CD8-positive, alpha-beta memory T cell (primary cell): ENCODE measurements at regions not wholly inside any gene's neighbourhood (a gene's known extent, or its start where the extent isn't known, plus 50 kb on each side); places are given as distances from the start of the nearest gene placed in this dataset.

Experiments
- CTCF ChIA-PET: fragments of 350-600 bp; sonication (Branson Sonifier 250); formaldehyde crosslinking; loops from one replicate; lab custom pipeline; 2021; ENCODE audit warnings: antibody characterized with exemption; lab: Charles Lee
- POLR2A ChIA-PET: fragments of 350-600 bp; sonication (Branson Sonifier 250); formaldehyde crosslinking; loops from one replicate; lab custom pipeline; 2021; ENCODE audit warnings: antibody characterized with exemption; lab: Charles Lee
- DNase-seq, 5 donors: peaks; one replicate each; pipeline versions ENCODE4 v3.0.0 to v3.0.0-alpha.2; 2020 to 2022; ENCODE audit warnings: mixed read lengths in 1 of 5
- H3K27ac ChIP-seq: one replicate; pipeline ENCODE4 v1.7.0; 2013; ENCODE audit warnings: low read depth, mild to moderate bottlenecking, low read length, moderate library complexity
- H3K27me3 ChIP-seq: 2 replicates; pipeline ENCODE4 v1.7.0; 2013; ENCODE audit warnings: low read length, mild to moderate bottlenecking; ENCODE audit not compliant: insufficient read depth, poor library complexity, severe bottlenecking
- H3K36me3 ChIP-seq: 2 replicates; pipeline ENCODE4 v1.7.0; 2013; ENCODE audit warnings: mild to moderate bottlenecking, low read length, moderate library complexity; ENCODE audit not compliant: insufficient read depth
- H3K4me1 ChIP-seq: 2 replicates; pipeline ENCODE4 v1.7.0; 2013; ENCODE audit warnings: mild to moderate bottlenecking, low read length, moderate library complexity; ENCODE audit not compliant: insufficient read depth
- H3K4me3 ChIP-seq: 2 replicates; pipeline ENCODE4 v1.7.0; 2013; ENCODE audit warnings: mild to moderate bottlenecking, low read length
- H3K9me3 ChIP-seq: 2 replicates; pipeline ENCODE4 v1.7.0; 2013; ENCODE audit warnings: mild to moderate bottlenecking, low read length
- H3K27ac Mint-ChIP-seq, 8 donors: one replicate each; pipeline ENCODE4 v1.8.0; 2020 to 2021; ENCODE audit warnings: mixed read lengths in 8 of 8, mild to moderate bottlenecking in 6 of 8, inconsistent platforms in 3 of 8, moderate library complexity in 3 of 8
- H3K27me3 Mint-ChIP-seq, 2 donors: one replicate each; pipeline ENCODE4 v1.8.0; 2020 to 2021; ENCODE audit warnings: mixed read lengths in 2 of 2, mild to moderate bottlenecking in 1 of 2, moderate library complexity in 1 of 2
- H3K36me3 Mint-ChIP-seq, 3 donors: one replicate each; pipeline ENCODE4 v1.8.0; 2020 to 2021; ENCODE audit warnings: mixed read lengths in 3 of 3, inconsistent platforms in 1 of 3, mild to moderate bottlenecking in 1 of 3
- H3K4me1 Mint-ChIP-seq, 3 donors: one replicate each; pipeline ENCODE4 v1.8.0; 2020 to 2021; ENCODE audit warnings: mixed read lengths in 3 of 3, inconsistent platforms in 1 of 3, mild to moderate bottlenecking in 1 of 3
- H3K4me3 Mint-ChIP-seq, 7 donors: one replicate each; pipeline ENCODE4 v1.8.0; 2020 to 2021; ENCODE audit warnings: mixed read lengths in 7 of 7, mild to moderate bottlenecking in 6 of 7, moderate library complexity in 4 of 7, inconsistent platforms in 2 of 7
- H3K9me3 Mint-ChIP-seq, 5 donors: one replicate each; pipeline ENCODE4 v1.8.0; 2020 to 2022; ENCODE audit warnings: mixed read lengths in 5 of 5, mild to moderate bottlenecking in 3 of 5, moderate library complexity in 2 of 5, inconsistent platforms in 1 of 5

GRCh38 chr10:8214587-8214986 is 160.1 kb downstream of the GATA3 start:
- H3K36me3 ChIP-seq = no peaks in the 10 kb centered on the region
- peaks cover 0 to 4% (median 0%) of the 10 kb centered on the region in 5 donors for H3K9me3 Mint-ChIP-seq
- H3K4me3 Mint-ChIP-seq = no peak overlapping the region
- H3K4me1 ChIP-seq = peaks cover 12% of the 10 kb centered on the region
- H3K27me3 Mint-ChIP-seq = peaks cover 0 to 3% of the 10 kb centered on the region in 2 donors
- no peak overlapping the region for H3K27ac Mint-ChIP-seq
- H3K9me3 ChIP-seq = no peaks in the 10 kb centered on the region
- H3K4me3 ChIP-seq = no peak overlapping the region
- H3K4me1 Mint-ChIP-seq = peaks cover 18 to 46% (median 24%) of the 10 kb centered on the region in 3 donors
- no peaks in the 10 kb centered on the region for H3K27me3 ChIP-seq
- peaks cover 0 to 3% (median 0%) of the 10 kb centered on the region in 3 donors for H3K36me3 Mint-ChIP-seq
- no peak overlapping the region for H3K27ac ChIP-seq
- ChIA-PET POLR2A (no interaction called here), CTCF (no interaction called here)
- no peak for DNase-seq

- H3K27me3 ChIP-seq = no peaks in the 10 kb centered on the region
Measured at GRCh38 chr10:8216893-8217292, 162.4 kb downstream of the GATA3 start.

GRCh38 chr10:8221451-8221850 is 167.0 kb downstream of the GATA3 start:
- Histone ChIP-seq H3K9me3 (no peaks in the 10 kb centered on the region), H3K36me3 (no peaks in the 10 kb centered on the region), H3K27ac (no peak overlapping the region), H3K4me3 (no peak overlapping the region), H3K4me1 (peaks cover 10% of the 10 kb centered on the region), H3K27me3 (no peaks in the 10 kb centered on the region)
- ChIA-PET POLR2A (no interaction called here), CTCF (no interaction called here)
- no peak overlapping the region for H3K27ac Mint-ChIP-seq
- DNase-seq = no peak
- H3K27me3 Mint-ChIP-seq = peaks cover 0 to 5% of the 10 kb centered on the region in 2 donors
- peaks cover 10 to 18% (median 11%) of the 10 kb centered on the region in 3 donors for H3K4me1 Mint-ChIP-seq
- H3K4me3 Mint-ChIP-seq = no peak overlapping the region
- peaks cover 0 to 2% (median 0%) of the 10 kb centered on the region in 3 donors for H3K36me3 Mint-ChIP-seq
- H3K9me3 Mint-ChIP-seq = peaks cover 0 to 4% (median 0%) of the 10 kb centered on the region in 5 donors

More at GRCh38 chr10:8216893-8217292, 162.4 kb downstream of the GATA3 start:
- peak in 2 of 5 donors; percentile 5 to 30 for DNase-seq
- Mint-ChIP-seq H3K27ac (peak overlapping the region in 7 of 8 donors; percentile 1 to 91 (median 14)), H3K4me3 (peak overlapping the region in 4 of 7 donors; percentile 1 to 57 (median 28)), H3K36me3 (peaks cover 0 to 3% (median 2%) of the 10 kb centered on the region in 3 donors), H3K4me1 (peaks cover 18 to 46% (median 24%) of the 10 kb centered on the region in 3 donors), H3K27me3 (peaks cover 0 to 2% of the 10 kb centered on the region in 2 donors), H3K9me3 (peaks cover 0 to 4% (median 0%) of the 10 kb centered on the region in 5 donors)
- H3K36me3 ChIP-seq = no peaks in the 10 kb centered on the region
- no peak overlapping the region for H3K27ac ChIP-seq
- no peak overlapping the region for H3K4me3 ChIP-seq
- ChIA-PET POLR2A (no interaction called here), CTCF (interaction anchor here (0.5 to 1.4 kb wide), 2 partner anchors 8 to 9 kb away, joined by 3 read pairs; no protein-coding TSS in a partner anchor)
- H3K9me3 ChIP-seq = no peaks in the 10 kb centered on the region
- H3K4me1 ChIP-seq = peaks cover 12% of the 10 kb centered on the region

- no peaks in the 10 kb centered on the region for H3K9me3 Mint-ChIP-seq
- H3K4me1 ChIP-seq = peaks cover 7% of the 10 kb centered on the region
- no peak overlapping the region for H3K27ac Mint-ChIP-seq
- H3K36me3 Mint-ChIP-seq = peaks cover 0 to 2% (median 0%) of the 10 kb centered on the region in 3 donors
- ChIA-PET CTCF (interaction anchor here (1.1 kb wide), 1 partner anchor 11 kb away, joined by 3 read pairs; no protein-coding TSS in a partner anchor), POLR2A (interaction anchor here (0.5 kb wide), 1 partner anchor 14 kb away, joined by 3 read pairs; no protein-coding TSS in a partner anchor)
- DNase-seq = no peak
- no peaks in the 10 kb centered on the region for H3K9me3 ChIP-seq
- no peaks in the 10 kb centered on the region for H3K27me3 ChIP-seq
- H3K36me3 ChIP-seq = no peaks in the 10 kb centered on the region
- H3K27ac ChIP-seq = no peak overlapping the region
- H3K4me1 Mint-ChIP-seq = peaks cover 9 to 18% (median 13%) of the 10 kb centered on the region in 3 donors
- H3K4me3 Mint-ChIP-seq = no peak overlapping the region
- H3K4me3 ChIP-seq = no peak overlapping the region
- H3K27me3 Mint-ChIP-seq = peaks cover 0 to 5% of the 10 kb centered on the region in 2 donors
Measured at GRCh38 chr10:8224591-8224990, 170.1 kb downstream of the GATA3 start.

- DNase-seq = no peak
- no peaks in the 10 kb centered on the region for H3K9me3 Mint-ChIP-seq
- H3K36me3 ChIP-seq = no peaks in the 10 kb centered on the region
Measured at GRCh38 chr10:8225187-8225586, 170.7 kb downstream of the GATA3 start.

GRCh38 chr10:8227246-8227645 is 172.8 kb downstream of the GATA3 start:
- peaks cover 25 to 36% (median 31%) of the 10 kb centered on the region in 3 donors for H3K4me1 Mint-ChIP-seq
- H3K27ac ChIP-seq = no peak overlapping the region
- no peaks in the 10 kb centered on the region for H3K36me3 ChIP-seq
- H3K9me3 ChIP-seq = no peaks in the 10 kb centered on the region
- no peak overlapping the region for H3K4me3 Mint-ChIP-seq
- H3K4me1 ChIP-seq = peaks cover 12% of the 10 kb centered on the region
- H3K36me3 Mint-ChIP-seq = no peaks in the 10 kb centered on the region
- no peak overlapping the region for H3K4me3 ChIP-seq
- POLR2A ChIA-PET = no interaction called here
- no peak for DNase-seq
- peaks cover 0 to 5% of the 10 kb centered on the region in 2 donors for H3K27me3 Mint-ChIP-seq
- CTCF ChIA-PET = no interaction called here
- H3K27me3 ChIP-seq = no peaks in the 10 kb centered on the region
- no peak overlapping the region for H3K27ac Mint-ChIP-seq
- H3K9me3 Mint-ChIP-seq = no peaks in the 10 kb centered on the region

More at GRCh38 chr10:8225187-8225586, 170.7 kb downstream of the GATA3 start:
- H3K27me3 ChIP-seq = no peaks in the 10 kb centered on the region
- peaks cover 0 to under 1% (median 0%) of the 10 kb centered on the region in 3 donors for H3K36me3 Mint-ChIP-seq
- ChIA-PET POLR2A (interaction anchor here (0.5 kb wide), 1 partner anchor 13 kb away, joined by 3 read pairs; no protein-coding TSS in a partner anchor), CTCF (interaction anchor here (1.1 kb wide), 1 partner anchor 10 kb away, joined by 3 read pairs; no protein-coding TSS in a partner anchor)
- peaks cover 7% of the 10 kb centered on the region for H3K4me1 ChIP-seq
- no peak overlapping the region for H3K27ac ChIP-seq
- peaks cover 10 to 20% (median 16%) of the 10 kb centered on the region in 3 donors for H3K4me1 Mint-ChIP-seq
- no peak overlapping the region for H3K4me3 Mint-ChIP-seq
- H3K27me3 Mint-ChIP-seq = peaks cover 0 to 5% of the 10 kb centered on the region in 2 donors
- H3K4me3 ChIP-seq = no peak overlapping the region
- peak overlapping the region in 1 of 8 donors; percentile 35 for H3K27ac Mint-ChIP-seq
- H3K9me3 ChIP-seq = no peaks in the 10 kb centered on the region

- H3K9me3 ChIP-seq = no peaks in the 10 kb centered on the region
- Mint-ChIP-seq H3K36me3 (no peaks in the 10 kb centered on the region), H3K9me3 (no peaks in the 10 kb centered on the region), H3K27me3 (peaks cover 0 to 5% of the 10 kb centered on the region in 2 donors), H3K4me1 (peaks cover 25 to 36% (median 31%) of the 10 kb centered on the region in 3 donors), H3K27ac (peak overlapping the region in 6 of 8 donors; percentile 17 to 94 (median 59)), H3K4me3 (peak overlapping the region in 3 of 7 donors; percentile 29 to 63 (median 58))
- DNase-seq = no peak
- H3K36me3 ChIP-seq = no peaks in the 10 kb centered on the region
- H3K27ac ChIP-seq = no peak overlapping the region
- POLR2A ChIA-PET = no interaction called here
- H3K4me3 ChIP-seq = no peak overlapping the region
- no peaks in the 10 kb centered on the region for H3K27me3 ChIP-seq
- CTCF ChIA-PET = no interaction called here
- H3K4me1 ChIP-seq = peaks cover 12% of the 10 kb centered on the region
Measured at GRCh38 chr10:8229153-8229552, 174.7 kb downstream of the GATA3 start.

- no peaks in the 10 kb centered on the region for H3K9me3 ChIP-seq
- CTCF ChIA-PET = no interaction called here
- H3K4me3 ChIP-seq = no peak overlapping the region
- H3K4me1 Mint-ChIP-seq = peaks cover 25 to 31% (median 29%) of the 10 kb centered on the region in 3 donors
- no peaks in the 10 kb centered on the region for H3K36me3 Mint-ChIP-seq
- no peak overlapping the region for H3K27ac ChIP-seq
- peak overlapping the region in 4 of 8 donors; percentile 4 to 67 (median 31) for H3K27ac Mint-ChIP-seq
- H3K27me3 ChIP-seq = no peaks in the 10 kb centered on the region
- no peak for DNase-seq
- peak overlapping the region in 1 of 7 donors; percentile 33 for H3K4me3 Mint-ChIP-seq
- no peaks in the 10 kb centered on the region for H3K27me3 Mint-ChIP-seq
- no peaks in the 10 kb centered on the region for H3K9me3 Mint-ChIP-seq
- H3K4me1 ChIP-seq = peaks cover 12% of the 10 kb centered on the region
- no peaks in the 10 kb centered on the region for H3K36me3 ChIP-seq
- POLR2A ChIA-PET = interaction anchor here (1.4 kb wide), 1 partner anchor 14 kb away, joined by 3 read pairs; no protein-coding TSS in a partner anchor
Measured at GRCh38 chr10:8230902-8231301, 176.4 kb downstream of the GATA3 start.
